Ureter (tissue), 1 donor: ENCODE measurements at regions not wholly inside any gene's neighbourhood (a gene's known extent, or its start where the extent isn't known, plus 50 kb on each side); places are given as distances from the start of the nearest gene placed in this dataset.

Source experiments
- DNase-seq: peaks from one replicate; pipeline ENCODE4 v3.0.0-alpha.2; 2020; ENCODE audit warnings: low spot score
- donor health status: DM: yes; HTN: yes; CAD: no.

- no peak for DNase-seq
Observed at GRCh38 chr1:209455661-209456358, 127.7 kb upstream of the CAMK1G start.

GRCh38 chr1:209456878-209457277, 126.6 kb upstream of the CAMK1G start:
- no peak for DNase-seq

GRCh38 chr1:209457401-209458125, 126.0 kb upstream of the CAMK1G start:
- no peak for DNase-seq

GRCh38 chr1:209458921-209459320, 124.6 kb upstream of the CAMK1G start:
- no peak for DNase-seq

- no peak for DNase-seq
Observed at GRCh38 chr1:209461168-209461567, 122.3 kb upstream of the CAMK1G start.

GRCh38 chr1:209462433-209462832, 121.1 kb upstream of the CAMK1G start:
- DNase-seq: no peak

GRCh38 chr1:209463441-209463840, 120.1 kb upstream of the CAMK1G start:
- no peak for DNase-seq

GRCh38 chr1:209473025-209473424, 110.5 kb upstream of the CAMK1G start:
- DNase-seq: no peak

- DNase-seq: no peak
Observed at GRCh38 chr1:209480345-209480744, 103.2 kb upstream of the CAMK1G start.

- DNase-seq: no peak
Observed at GRCh38 chr1:209483691-209484090, 99.8 kb upstream of the CAMK1G start.

GRCh38 chr1:209484429-209484828, 99.1 kb upstream of the CAMK1G start:
- no peak for DNase-seq

GRCh38 chr1:209485167-209485566, 98.3 kb upstream of the CAMK1G start:
- DNase-seq: no peak

- DNase-seq: no peak
Observed at GRCh38 chr1:209485751-209486150, 97.8 kb upstream of the CAMK1G start.

GRCh38 chr1:209486861-209487593, 96.5 kb upstream of the CAMK1G start:
- DNase-seq: no peak

GRCh38 chr1:209490013-209490412, 93.5 kb upstream of the CAMK1G start:
- DNase-seq: no peak

- no peak for DNase-seq
Observed at GRCh38 chr1:209491031-209491430, 92.5 kb upstream of the CAMK1G start.

- no peak for DNase-seq
Observed at GRCh38 chr1:209491496-209491895, 92.0 kb upstream of the CAMK1G start.

GRCh38 chr1:209491897-209492296, 91.6 kb upstream of the CAMK1G start:
- no peak for DNase-seq

GRCh38 chr1:209493559-209493958, 90.0 kb upstream of the CAMK1G start:
- no peak for DNase-seq

- no peak for DNase-seq
Observed at GRCh38 chr1:209497729-209498128, 85.8 kb upstream of the CAMK1G start.

- DNase-seq: no peak
Observed at GRCh38 chr1:209500993-209501392, 82.5 kb upstream of the CAMK1G start.

- no peak for DNase-seq
Observed at GRCh38 chr1:209503196-209503595, 80.3 kb upstream of the CAMK1G start.

- DNase-seq: no peak
Observed at GRCh38 chr1:209504571-209504970, 78.9 kb upstream of the CAMK1G start.
